ENCODE measurements at regions not wholly inside any gene's neighbourhood (a gene's known extent, or its start where the extent isn't known, plus 50 kb on each side); places are given as distances from the start of the nearest gene placed in this dataset.

DNA sequence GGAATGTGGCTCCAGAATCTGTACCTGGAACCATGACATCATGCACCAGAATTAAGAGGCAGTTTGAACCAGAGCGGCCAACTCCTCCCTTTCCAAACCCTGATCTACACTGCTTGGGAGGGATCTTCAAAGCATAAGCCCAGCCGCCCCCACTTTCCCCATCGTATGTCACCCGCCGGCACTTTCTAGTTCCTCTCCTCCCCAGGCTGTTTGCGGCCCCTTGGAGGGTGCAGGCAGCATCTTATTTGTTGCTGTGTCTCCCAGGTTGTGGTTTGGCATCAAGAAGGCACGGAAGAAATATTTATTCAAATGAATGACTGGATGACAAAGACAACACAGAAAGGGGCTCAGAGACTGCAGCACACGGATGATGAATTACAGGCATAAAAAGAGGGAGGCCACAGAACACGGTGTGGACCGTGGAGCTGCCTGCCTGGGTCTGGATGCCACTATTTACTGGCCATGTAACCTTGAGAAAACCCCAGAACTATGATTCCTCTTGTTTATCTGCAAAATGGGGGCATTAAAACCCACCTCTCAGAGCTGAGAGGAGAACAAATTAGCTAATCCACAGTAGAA, 305.8 kb downstream of the EIPR1 start:
- CTCF ChIA-PET, result no interaction called here
- POLR2A ChIA-PET, result no interaction called here
- DNase-seq (ENCODE audit: extremely low spot score), result no peak
- TF ChIP-seq CTCF (IDR thresholded peaks at IDR 0.05; ENCODE audit: control extremely low read depth, extremely low read depth, low read depth, missing control alignments), result no peak

GRCh38 chr2:3066831-3067230, 310.8 kb downstream of the EIPR1 start:
- CTCF ChIA-PET, result no interaction called here
- DNase-seq (ENCODE audit: extremely low spot score), result no peak
- POLR2A ChIA-PET, result no interaction called here
- TF ChIP-seq CTCF (IDR thresholded peaks at IDR 0.05; ENCODE audit: control extremely low read depth, extremely low read depth, low read depth, missing control alignments), result no peak

- no peak for TF ChIP-seq CTCF (IDR thresholded peaks at IDR 0.05; ENCODE audit: control extremely low read depth, extremely low read depth, low read depth, missing control alignments)
- no peak for DNase-seq (ENCODE audit: extremely low spot score)
- ChIA-PET POLR2A (no interaction called here), CTCF (no interaction called here)
Observed at GRCh38 chr2:3065928-3066327, 311.7 kb downstream of the EIPR1 start.

DNA sequence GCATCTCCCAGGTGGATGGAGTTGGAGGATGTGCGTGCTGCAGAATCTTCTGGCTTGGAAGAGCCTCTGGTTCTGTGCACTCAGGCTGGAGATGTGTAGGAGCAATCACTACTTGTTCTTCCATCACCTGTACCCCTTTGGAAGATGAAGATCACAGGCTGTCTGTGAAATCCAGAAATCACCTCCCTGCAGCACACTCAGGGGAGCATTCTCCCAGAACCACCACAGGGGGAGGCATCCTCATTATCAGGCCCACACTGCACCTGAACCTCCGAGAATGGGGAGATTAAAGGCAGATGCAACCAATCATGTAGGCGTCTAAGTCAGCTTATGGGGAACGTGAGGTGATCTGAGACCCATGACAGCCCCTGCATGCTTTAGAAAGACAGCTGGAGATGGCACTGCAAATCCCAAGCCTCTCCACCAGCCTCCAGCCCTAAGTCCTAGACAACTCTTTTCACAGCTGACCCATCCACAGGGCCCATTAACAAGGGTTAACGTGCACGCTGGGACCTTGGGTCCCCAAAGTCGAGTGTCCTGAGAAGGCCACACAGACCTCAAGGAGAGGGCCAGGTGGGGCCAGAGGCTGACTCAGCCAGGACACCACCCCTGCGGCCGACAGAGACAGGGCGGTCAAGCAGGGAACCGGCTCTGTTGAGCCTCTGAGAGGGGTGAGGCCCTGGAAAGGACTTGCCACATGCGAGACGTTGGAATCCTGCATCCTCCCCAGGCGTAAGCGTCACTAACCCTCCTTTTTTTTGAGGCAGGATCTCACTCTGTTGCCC, 314.9 kb downstream of the EIPR1 start:
- ChIA-PET POLR2A (no interaction called here), CTCF (no interaction called here)
- TF ChIP-seq CTCF (IDR thresholded peaks at IDR 0.05; ENCODE audit: control extremely low read depth, extremely low read depth, low read depth, missing control alignments), result no peak
- no peak for DNase-seq (ENCODE audit: extremely low spot score)

DNA sequence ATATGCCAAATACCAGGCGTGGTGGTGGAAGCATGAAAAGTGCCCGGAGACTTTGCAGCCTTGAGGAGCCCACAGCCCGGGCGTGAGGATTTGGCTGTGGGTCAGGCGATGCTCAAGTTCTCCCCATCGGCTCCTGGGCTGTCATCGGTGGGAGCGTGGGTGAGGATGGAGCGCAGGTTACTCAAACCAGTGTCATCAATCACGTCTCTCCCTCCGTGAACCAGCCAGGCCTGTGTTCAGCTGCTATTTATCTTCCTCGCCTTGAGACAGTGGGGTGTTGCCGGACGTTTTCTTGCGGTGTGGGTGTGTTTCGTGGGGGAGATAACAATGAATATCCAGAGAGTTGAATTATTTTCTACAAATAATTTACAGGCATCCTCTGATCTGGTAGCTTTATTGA, 317.6 kb downstream of the EIPR1 start:
- CTCF ChIA-PET, result no interaction called here
- POLR2A ChIA-PET, result no interaction called here
- no peak for DNase-seq (ENCODE audit: extremely low spot score)
- no peak for TF ChIP-seq CTCF (IDR thresholded peaks at IDR 0.05; ENCODE audit: control extremely low read depth, extremely low read depth, low read depth, missing control alignments)

DNA sequence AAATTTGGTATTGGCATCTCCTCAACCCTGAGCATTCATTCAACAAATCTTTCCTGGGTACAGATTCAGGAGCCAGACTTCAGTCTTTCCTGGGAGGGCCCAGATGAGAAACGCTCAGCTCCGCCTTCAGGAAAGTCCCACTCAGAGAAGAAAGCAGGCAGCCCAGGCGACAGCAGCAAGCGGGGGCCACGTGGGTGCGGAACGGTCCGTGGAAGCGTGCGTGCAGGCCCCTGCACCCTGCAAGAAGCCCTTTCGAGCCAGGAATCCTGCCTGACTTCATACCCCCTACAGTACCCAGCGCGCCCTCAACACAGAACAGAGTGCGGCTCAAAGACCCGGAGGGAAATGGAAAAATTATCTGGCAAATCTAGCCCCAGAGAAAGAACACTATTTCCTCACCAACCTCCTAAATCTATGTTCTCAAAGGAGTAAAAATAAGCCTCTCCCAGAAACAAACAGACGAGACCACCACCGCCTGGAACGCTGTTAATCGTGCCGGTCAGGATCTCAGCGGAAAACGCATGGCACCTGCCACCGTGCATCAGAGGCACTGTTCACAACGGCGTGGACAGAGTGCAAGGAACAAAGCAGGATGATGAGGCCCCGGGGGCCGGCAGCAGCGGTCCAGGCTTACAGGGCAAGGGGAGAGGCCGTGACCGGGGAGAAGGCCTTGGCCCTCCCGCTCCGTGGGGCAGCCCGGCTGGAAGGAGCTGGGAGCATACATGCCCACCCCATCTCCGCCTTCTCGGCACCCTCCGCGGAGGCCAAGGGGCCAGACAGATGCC, 318.3 kb downstream of the EIPR1 start:
- CTCF ChIA-PET, result no interaction called here

More for the DNA sequence above, 318.3 kb downstream of the EIPR1 start:
- POLR2A ChIA-PET, result no interaction called here
- DNase-seq (ENCODE audit: extremely low spot score), result no peak
- no peak for TF ChIP-seq CTCF (IDR thresholded peaks at IDR 0.05; ENCODE audit: control extremely low read depth, extremely low read depth, low read depth, missing control alignments)
